Lower lobe of right lung (tissue), 2 donors: ENCODE measurements at regions not wholly inside any gene's neighbourhood (a gene's known extent, or its start where the extent isn't known, plus 50 kb on each side); places are given as distances from the start of the nearest gene placed in this dataset.
"Not testable (repeated sequence)": the region's sequence is repeated elsewhere in the genome, so short reads cannot be mapped to it uniquely, and the experiment has no call there.

Experiments used
- ATAC-seq, 2 donors: fragments of 200-7000 bp; cut with Tn5 transposase; one replicate each; pipeline ENCODE4 v1.9.1; 2020 to 2022; ENCODE audit warnings: mild to moderate bottlenecking in 2 of 2, moderate library complexity in 2 of 2
- DNase-seq: peaks from one replicate; pipeline ENCODE4 v3.0.0-alpha.2; 2020
- H3K27ac ChIP-seq: fragments of 200-600 bp; one replicate; pipeline ENCODE4 v1.8.0; 2022
- H3K27me3 ChIP-seq: fragments of 200-600 bp; one replicate; pipeline ENCODE4 v1.8.0; 2022; ENCODE audit warnings: low read depth
- H3K36me3 ChIP-seq: fragments of 200-600 bp; one replicate; pipeline ENCODE4 v1.8.0; 2022; ENCODE audit warnings: mild to moderate bottlenecking
- H3K4me1 ChIP-seq: fragments of 200-600 bp; one replicate; pipeline ENCODE4 v1.8.0; 2022
- H3K4me3 ChIP-seq: fragments of 200-600 bp; one replicate; pipeline ENCODE4 v1.8.0; 2022; ENCODE audit warnings: mild to moderate bottlenecking
- H3K9me3 ChIP-seq: fragments of 200-600 bp; one replicate; pipeline ENCODE4 v1.8.0; 2022
- intact Hi-C: fragments of 100-400 bp; cut with DNase I; formaldehyde crosslinking; loops from one replicate; pipeline ENCODE4 v1.11.0; 2022
- donor health status: DM: no; HTN: yes; CAD: no; lungs with severe emphysema.

DNA sequence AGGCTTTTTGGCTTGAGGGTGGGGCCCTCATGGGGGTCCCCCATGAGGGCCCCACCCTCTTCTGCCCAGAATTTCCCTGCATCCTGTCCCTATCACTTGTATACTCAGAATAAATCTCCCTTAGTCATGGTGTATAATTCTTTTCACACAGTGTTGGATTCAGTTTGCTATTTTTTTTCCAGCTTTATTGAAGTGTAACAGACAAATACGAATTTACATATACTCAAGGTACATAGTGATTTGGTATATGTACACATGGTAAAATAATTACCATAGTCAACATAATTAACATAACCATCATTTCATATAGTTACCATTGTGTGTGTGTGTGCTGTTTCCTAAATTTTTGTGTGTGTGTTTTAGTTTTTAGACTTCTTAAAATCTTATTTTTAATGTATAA is 289.4 kb downstream of the CNTNAP3B start:
- intact Hi-C loops, H3K27me3 ChIP-seq, H3K4me3 ChIP-seq, H3K36me3 ChIP-seq, H3K4me1 ChIP-seq, DNase-seq, H3K27ac ChIP-seq, H3K9me3 ChIP-seq: not testable (repeated sequence)
- peak in 1 of 2 donors; percentile 10 for ATAC-seq

- H3K36me3 ChIP-seq, H3K4me1 ChIP-seq, H3K27ac ChIP-seq, H3K4me3 ChIP-seq, DNase-seq, intact Hi-C loops, H3K27me3 ChIP-seq, H3K9me3 ChIP-seq: not testable (repeated sequence)
- peak in 1 of 2 donors; percentile 27 for ATAC-seq
Observed at GRCh38 chr9:41838953-41839352, 290.3 kb downstream of the CNTNAP3B start.

DNA sequence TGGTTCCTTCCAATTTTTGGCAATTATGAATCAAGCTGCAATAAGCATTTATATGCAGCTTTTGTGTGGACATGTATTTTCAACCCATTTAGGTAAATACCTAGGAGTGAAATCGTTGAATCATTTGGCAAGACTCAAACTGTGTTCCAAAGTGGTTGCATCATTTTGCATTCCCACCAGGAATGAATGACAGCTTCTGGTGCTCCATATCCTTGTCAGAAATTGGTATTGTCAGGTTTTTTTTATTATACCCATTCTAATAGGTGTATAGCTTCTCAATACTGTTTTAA is 290.7 kb downstream of the CNTNAP3B start:
- H3K9me3 ChIP-seq, H3K36me3 ChIP-seq, H3K4me3 ChIP-seq, H3K4me1 ChIP-seq, H3K27ac ChIP-seq, DNase-seq, H3K27me3 ChIP-seq, ATAC-seq, intact Hi-C loops: not testable (repeated sequence)

- H3K9me3 ChIP-seq, H3K27me3 ChIP-seq, H3K36me3 ChIP-seq, H3K4me3 ChIP-seq, intact Hi-C loops, H3K4me1 ChIP-seq, H3K27ac ChIP-seq, ATAC-seq, DNase-seq: not testable (repeated sequence)
Observed at GRCh38 chr9:41837684-41838561, 291.3 kb downstream of the CNTNAP3B start.

GRCh38 chr9:41833108-41833507 is 296.1 kb downstream of the CNTNAP3B start:
- H3K4me3 ChIP-seq, H3K4me1 ChIP-seq, H3K36me3 ChIP-seq, intact Hi-C loops, H3K27ac ChIP-seq, H3K27me3 ChIP-seq, H3K9me3 ChIP-seq, DNase-seq: not testable (repeated sequence)
- ATAC-seq: peak; percentile 22 to 59

DNA sequence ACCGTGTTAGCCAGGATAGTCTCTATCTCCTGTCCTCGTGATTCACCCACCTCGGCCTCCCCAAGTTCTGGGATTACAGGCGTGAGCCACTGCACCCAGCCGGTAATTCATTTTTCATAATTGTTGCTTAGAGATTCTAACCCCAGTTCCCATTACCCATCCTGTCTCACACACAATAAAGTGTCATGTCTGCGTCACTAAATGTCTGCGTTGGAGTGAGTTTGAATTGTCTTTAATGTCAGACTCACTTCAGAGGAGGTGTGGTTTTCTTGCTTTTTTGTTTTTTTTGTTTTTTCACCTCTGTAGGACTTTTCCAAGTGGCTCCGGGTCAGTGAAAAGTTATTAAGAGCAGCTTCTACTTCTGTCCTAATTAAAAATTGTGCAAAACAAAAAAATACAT is 304.5 kb downstream of the CNTNAP3B start:
- H3K4me1 ChIP-seq, H3K27ac ChIP-seq, intact Hi-C loops, DNase-seq, H3K27me3 ChIP-seq, ATAC-seq, H3K4me3 ChIP-seq, H3K9me3 ChIP-seq, H3K36me3 ChIP-seq: not testable (repeated sequence)

DNA sequence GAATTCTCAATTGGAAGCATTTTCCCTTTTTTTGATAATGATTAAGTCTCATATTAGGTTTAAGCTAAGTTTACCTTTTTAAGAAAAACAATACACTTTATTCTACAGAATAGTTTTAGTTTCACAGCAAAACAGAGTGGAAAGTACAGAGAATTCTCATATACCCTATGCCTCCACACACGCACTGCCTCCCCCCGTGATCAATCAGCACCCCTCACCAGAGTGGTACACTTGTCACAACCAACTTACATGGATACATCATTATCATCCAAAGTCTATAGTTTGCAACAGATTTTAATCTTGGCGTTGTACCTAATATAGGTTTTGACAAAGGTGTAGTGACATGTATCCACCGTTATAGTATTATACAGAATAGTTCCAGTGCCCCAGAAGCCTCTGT is 326.5 kb downstream of the CNTNAP3B start:
- H3K27ac ChIP-seq, H3K27me3 ChIP-seq, H3K9me3 ChIP-seq, DNase-seq, H3K4me1 ChIP-seq, intact Hi-C loops, H3K4me3 ChIP-seq, H3K36me3 ChIP-seq: not testable (repeated sequence)
- peak in 1 of 2 donors; percentile 24 for ATAC-seq

DNA sequence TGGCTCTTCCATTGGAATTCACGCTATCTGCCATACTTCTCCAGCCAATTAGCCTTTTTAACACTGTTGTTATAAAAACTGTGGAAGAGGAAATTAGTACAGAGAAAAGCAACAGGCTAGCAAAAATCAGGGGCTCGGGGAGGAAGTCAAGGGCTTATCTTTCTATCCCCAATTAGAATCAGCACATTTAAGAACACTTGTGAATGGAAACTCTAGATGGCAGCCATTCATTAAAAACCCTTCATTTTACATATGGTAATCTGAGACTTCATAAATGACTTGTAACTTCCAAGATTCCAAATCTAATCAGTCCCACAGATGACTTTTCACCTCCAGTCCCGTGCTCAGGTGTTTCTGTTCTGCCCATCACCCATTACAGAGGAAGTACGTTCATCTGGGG is 330.5 kb downstream of the CNTNAP3B start:
- H3K27ac ChIP-seq, DNase-seq, H3K4me1 ChIP-seq, H3K4me3 ChIP-seq, ATAC-seq, intact Hi-C loops, H3K9me3 ChIP-seq, H3K36me3 ChIP-seq, H3K27me3 ChIP-seq: not testable (repeated sequence)

DNA sequence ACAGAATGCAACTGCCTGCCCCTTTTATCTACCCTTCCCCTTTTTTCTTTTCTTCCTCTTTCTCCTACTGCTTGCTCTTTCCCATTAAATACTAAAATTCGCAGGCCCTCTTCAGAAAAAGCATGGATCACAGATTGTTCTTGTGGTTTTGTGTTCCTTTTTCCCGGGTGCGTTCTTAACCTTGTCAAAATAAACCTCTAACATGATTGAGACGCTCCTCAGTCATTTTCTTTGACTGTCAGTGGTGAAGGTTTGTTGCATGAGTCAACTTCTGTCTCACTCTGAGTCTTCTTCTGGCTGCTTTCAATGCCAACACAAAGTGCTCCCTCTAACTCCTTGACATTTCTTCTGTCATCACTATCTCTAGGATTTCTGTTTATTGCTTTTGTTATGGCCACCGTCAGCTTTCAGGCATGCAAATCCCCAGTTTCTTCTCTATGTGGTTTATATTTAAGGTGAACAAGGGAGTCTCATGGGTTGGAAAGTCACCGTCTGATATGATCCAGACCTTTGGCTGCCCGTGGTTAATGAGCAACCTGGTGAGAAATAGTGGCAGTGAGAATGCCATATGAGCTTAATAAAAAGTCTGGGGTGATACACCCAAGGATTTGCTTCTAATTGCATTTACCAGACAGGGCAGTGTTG is 338.4 kb downstream of the CNTNAP3B start:
- H3K4me3 ChIP-seq, DNase-seq, H3K27me3 ChIP-seq, H3K9me3 ChIP-seq, H3K36me3 ChIP-seq, H3K27ac ChIP-seq, intact Hi-C loops, H3K4me1 ChIP-seq: not testable (repeated sequence)
- ATAC-seq: peak; percentile 33 to 46

DNA sequence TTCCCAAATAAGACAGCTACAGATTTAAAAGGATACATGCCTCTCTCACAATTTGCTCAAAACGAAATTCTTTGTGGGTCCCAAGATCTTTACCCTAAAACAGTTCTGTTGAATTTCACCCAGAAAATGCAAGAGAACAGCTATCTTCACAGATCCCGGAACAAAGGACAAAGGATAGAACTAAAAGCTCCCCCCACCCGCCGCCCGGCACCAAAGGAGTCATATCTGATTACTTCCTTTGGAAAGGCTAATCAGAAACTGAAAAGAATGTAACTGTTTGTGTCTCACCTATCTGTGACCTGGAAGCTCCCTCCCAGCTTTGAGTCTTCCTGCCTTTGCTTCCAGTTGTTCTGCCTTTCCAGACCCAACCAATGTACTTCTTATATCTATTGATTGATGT is 339.2 kb downstream of the CNTNAP3B start:
- not testable (repeated sequence) for H3K27ac ChIP-seq

DNA sequence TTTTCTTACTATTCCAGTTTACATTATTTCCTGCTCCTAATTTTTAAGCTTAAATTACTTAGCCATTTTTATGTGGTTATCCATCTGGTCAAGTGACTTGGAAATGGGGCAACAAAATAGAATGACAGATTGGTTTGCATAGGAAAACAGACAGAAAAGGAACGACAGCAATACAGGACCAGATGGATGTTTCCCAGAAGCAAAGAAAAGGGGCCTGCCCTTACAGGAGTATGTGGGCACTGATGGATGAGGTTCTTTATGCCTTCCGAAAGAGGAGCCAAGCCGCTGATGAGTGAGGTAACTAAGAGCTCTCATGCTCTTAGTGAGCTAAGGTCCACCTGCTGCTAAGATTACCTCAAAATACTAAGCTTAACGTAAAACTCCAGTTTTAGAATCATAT is 339.8 kb downstream of the CNTNAP3B start:
- H3K9me3 ChIP-seq, H3K4me3 ChIP-seq, DNase-seq, ATAC-seq, H3K36me3 ChIP-seq, H3K4me1 ChIP-seq, H3K27ac ChIP-seq, H3K27me3 ChIP-seq, intact Hi-C loops: not testable (repeated sequence)

More for the DNA sequence above, 339.2 kb downstream of the CNTNAP3B start:
- H3K27me3 ChIP-seq, DNase-seq, intact Hi-C loops, ATAC-seq, H3K4me1 ChIP-seq, H3K4me3 ChIP-seq, H3K36me3 ChIP-seq, H3K9me3 ChIP-seq: not testable (repeated sequence)

DNA sequence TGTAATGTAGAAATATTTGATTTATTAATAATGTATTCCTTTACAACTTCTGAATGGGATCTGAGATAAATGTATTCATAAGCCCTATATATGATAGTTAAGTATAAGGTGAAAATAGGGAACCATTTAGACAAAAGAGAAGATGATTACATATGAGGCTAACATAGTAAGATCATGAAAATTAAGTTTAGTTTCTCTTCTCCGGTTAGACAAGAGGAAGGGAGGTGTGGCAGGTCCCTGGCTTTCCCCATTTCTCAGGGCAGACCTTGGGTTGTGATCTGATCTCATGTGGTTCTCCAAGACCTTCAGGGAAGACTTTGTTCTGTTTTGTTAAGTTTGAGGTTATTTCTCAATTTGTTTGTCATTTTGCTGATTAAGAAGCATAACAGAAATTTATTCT is 341.3 kb downstream of the CNTNAP3B start:
- DNase-seq, H3K27ac ChIP-seq, H3K4me1 ChIP-seq, H3K36me3 ChIP-seq, H3K27me3 ChIP-seq, H3K9me3 ChIP-seq, H3K4me3 ChIP-seq, intact Hi-C loops: not testable (repeated sequence)
- peak in 1 of 2 donors; percentile 36 for ATAC-seq

- not testable (repeated sequence) for H3K36me3 ChIP-seq
- ATAC-seq: peak in 1 of 2 donors; percentile 48
Observed at GRCh38 chr9:41787270-41787669, 342.0 kb downstream of the CNTNAP3B start.

GRCh38 chr9:41784006-41784405 is 345.2 kb downstream of the CNTNAP3B start:
- H3K36me3 ChIP-seq, H3K27ac ChIP-seq, ATAC-seq, H3K9me3 ChIP-seq, H3K27me3 ChIP-seq, intact Hi-C loops, H3K4me3 ChIP-seq, H3K4me1 ChIP-seq, DNase-seq: not testable (repeated sequence)

More at GRCh38 chr9:41787270-41787669, 342.0 kb downstream of the CNTNAP3B start:
- H3K4me1 ChIP-seq, H3K27ac ChIP-seq, H3K4me3 ChIP-seq, H3K27me3 ChIP-seq, DNase-seq, intact Hi-C loops, H3K9me3 ChIP-seq: not testable (repeated sequence)
